H1 (cell line): ENCODE measurements at regions not wholly inside any gene's neighbourhood (a gene's known extent, or its start where the extent isn't known, plus 50 kb on each side); places are given as distances from the start of the nearest gene placed in this dataset.

ENCODE experiments used
- CTCF ChIA-PET: fragments of 300-600 bp; sonication (Branson Sonifier 250); formaldehyde crosslinking; loops from one replicate; lab custom pipeline; 2021; ENCODE audit not compliant: partially characterized antibody; lab: Charles Lee
- POLR2A ChIA-PET: fragments of 300-600 bp; sonication (Branson Sonifier 250); formaldehyde crosslinking; loops from one replicate; lab custom pipeline; 2021; ENCODE audit warnings: inconsistent platforms; ENCODE audit not compliant: partially characterized antibody; lab: Charles Lee
- DNase-seq, 2 experiments: peaks; one replicate each; pipeline versions ENCODE4 v3.0.0 to v3.0.0-alpha.2; 2010 to 2022; ENCODE audit warnings: low spot score in 2 of 2, low read depth in 1 of 2, mixed read lengths in 1 of 2
- FAIRE-seq: peaks from 2 replicates; lab custom pipeline; 2011; peaks lifted over from hg19 to GRCh38; lab: Jason Lieb, UNC
- H2AFZ ChIP-seq: 2 replicates; pipeline ENCODE4 v1.8.1; 2012; ENCODE audit warnings: low read length, inconsistent platforms
- H2AK5ac ChIP-seq: 2 replicates; pipeline ENCODE4 v1.6.1; 2013; ENCODE audit warnings: low read depth, low read length
- H2BK120ac ChIP-seq: replicated peaks from 2 replicates; pipeline ENCODE3; 2013; ENCODE audit warnings: low read depth, low read length, inconsistent platforms
- H2BK12ac ChIP-seq: 2 replicates; pipeline ENCODE4 v1.6.1; 2013; ENCODE audit warnings: low read depth, low read length
- H2BK15ac ChIP-seq: 2 replicates; pipeline ENCODE4 v1.6.1; 2013; ENCODE audit warnings: low read length
- H2BK20ac ChIP-seq: 2 replicates; pipeline ENCODE4 v1.6.1; 2013; ENCODE audit warnings: low read length
- H2BK5ac ChIP-seq: 2 replicates; pipeline ENCODE4 v1.6.1; 2013; ENCODE audit warnings: low read depth, low read length
- H3K14ac ChIP-seq: 2 replicates; pipeline ENCODE4 v1.6.1; 2013; ENCODE audit warnings: inconsistent platforms; ENCODE audit not compliant: insufficient read length
- H3K18ac ChIP-seq: 2 replicates; pipeline ENCODE4 v1.6.1; 2013; ENCODE audit warnings: low read length; ENCODE audit errors: extremely low read depth
- H3K23ac ChIP-seq: 2 replicates; pipeline ENCODE4 v1.6.1; 2013; ENCODE audit warnings: inconsistent platforms; ENCODE audit not compliant: insufficient read length
- H3K23me2 ChIP-seq: 2 replicates; pipeline ENCODE4 v1.6.1; 2013; ENCODE audit warnings: low read depth, low read length
- H3K27ac ChIP-seq: 2 replicates; pipeline ENCODE4 v1.6.1; 2011; ENCODE audit warnings: low read depth, low read length, inconsistent platforms
- H3K27me3 ChIP-seq, 4 experiments: replicated peaks in 1 of 4; 1 replicate in 1 of 4; 2 replicates in 3 of 4; pipeline versions ENCODE4 v1.6.1 to v1.8.1; 2011 to 2013; ENCODE audit warnings: low read length in 3 of 4, mild to moderate bottlenecking in 3 of 4, inconsistent platforms in 2 of 4, mixed read lengths in 2 of 4, moderate library complexity in 1 of 4; ENCODE audit not compliant: control insufficient read depth in 3 of 4, insufficient read depth in 3 of 4; ENCODE audit errors: extremely low read depth in 1 of 4
- H3K36me3 ChIP-seq, 4 experiments: 2 replicates each; pipeline versions ENCODE4 v1.6.1 to v1.8.1; 2011 to 2013; ENCODE audit warnings: mild to moderate bottlenecking in 4 of 4, low read length in 3 of 4, moderate library complexity in 2 of 4, control low read depth in 1 of 4, inconsistent platforms in 1 of 4; ENCODE audit not compliant: insufficient read depth in 4 of 4, control insufficient read depth in 2 of 4
- H3K4ac ChIP-seq: replicated peaks from 2 replicates; pipeline ENCODE3; 2013; ENCODE audit warnings: low read length, low read depth, mixed read lengths, inconsistent platforms; ENCODE audit not compliant: insufficient read length
- H3K4me1 ChIP-seq, 4 experiments: replicated peaks in 1 of 4; 1 replicate in 1 of 4; 2 replicates in 3 of 4; pipeline versions ENCODE4 v1.6.1 to v1.8.1; 2011 to 2013; ENCODE audit warnings: low read length in 3 of 4, inconsistent platforms in 2 of 4, mixed read lengths in 1 of 4; ENCODE audit not compliant: insufficient read depth in 4 of 4, control insufficient read depth in 3 of 4
- H3K4me2 ChIP-seq, 2 experiments: 2 replicates each; pipeline versions ENCODE4 v1.6.1 to v1.8.1; 2011 to 2013; ENCODE audit warnings: low read depth in 2 of 2, low read length in 2 of 2, control low read depth in 1 of 2, inconsistent platforms in 1 of 2, mild to moderate bottlenecking in 1 of 2; ENCODE audit not compliant: insufficient read depth in 1 of 2
- H3K4me3 ChIP-seq, 4 experiments: fragments of 200-600, 300-600 bp in 1 of 4; sonication (generic), shearing (Covaris generic), sonication (Bioruptor Twin) in 1 of 4; 2 replicates each; pipeline versions ENCODE4 v1.5.1 to v1.8.1; 2011 to 2016; ENCODE audit warnings: low read length in 4 of 4, low read depth in 3 of 4, control low read depth in 2 of 4, inconsistent platforms in 2 of 4, mild to moderate bottlenecking in 2 of 4, mixed read lengths in 1 of 4, moderate library complexity in 1 of 4; ENCODE audit not compliant: insufficient read depth in 2 of 4; ENCODE audit errors: extremely low read depth in 1 of 4
- H3K56ac ChIP-seq: replicated peaks from 2 replicates; pipeline ENCODE3; 2013; ENCODE audit warnings: low read depth, mild to moderate bottlenecking, mixed read lengths, low read length, inconsistent platforms; ENCODE audit not compliant: insufficient read length
- H3K79me1 ChIP-seq: 2 replicates; pipeline ENCODE4 v1.6.1; 2013; ENCODE audit warnings: low read depth, low read length, control low read depth
- H3K79me2 ChIP-seq, 2 experiments: 2 replicates each; pipeline versions ENCODE4 v1.6.1 to v1.8.1; 2012 to 2013; ENCODE audit warnings: low read length in 2 of 2, mild to moderate bottlenecking in 2 of 2, inconsistent platforms in 1 of 2; ENCODE audit not compliant: insufficient read depth in 2 of 2, control insufficient read depth in 1 of 2
- H3K9ac ChIP-seq, 4 experiments: replicated peaks in 1 of 4; 1 replicate in 1 of 4; 2 replicates in 3 of 4; pipeline versions ENCODE4 v1.6.1 to v1.8.1; 2011 to 2013; ENCODE audit warnings: low read depth in 3 of 4, low read length in 3 of 4, control low read depth in 2 of 4, mild to moderate bottlenecking in 2 of 4, moderate library complexity in 2 of 4, inconsistent platforms in 1 of 4; ENCODE audit errors: extremely low read depth in 1 of 4
- H3K9me3 ChIP-seq, 2 experiments: 2 replicates each; pipeline versions ENCODE4 v1.6.1 to v1.8.1; 2012 to 2013; ENCODE audit warnings: mild to moderate bottlenecking in 2 of 2, moderate library complexity in 2 of 2, control low read depth in 1 of 2, inconsistent platforms in 1 of 2, low read depth in 1 of 2, low read length in 1 of 2, mixed read lengths in 1 of 2; ENCODE audit not compliant: insufficient read depth in 2 of 2
- H4K20me1 ChIP-seq, 2 experiments: replicated peaks in 1 of 2; 2 replicates each; pipeline versions ENCODE3 to v1.8.1; 2011 to 2013; ENCODE audit warnings: inconsistent platforms in 2 of 2, low read length in 2 of 2, mild to moderate bottlenecking in 1 of 2; ENCODE audit not compliant: insufficient read depth in 2 of 2, control insufficient read depth in 1 of 2
- H4K5ac ChIP-seq: 2 replicates; pipeline ENCODE4 v1.6.1; 2013; ENCODE audit warnings: low read length, low read depth, mixed read lengths, inconsistent platforms; ENCODE audit not compliant: insufficient read length
- H4K8ac ChIP-seq: 2 replicates; pipeline ENCODE4 v1.8.0; 2013; ENCODE audit warnings: mild to moderate bottlenecking, moderate library complexity, low read length, inconsistent platforms; ENCODE audit not compliant: insufficient read depth; ENCODE audit errors: extremely low read depth
- H4K91ac ChIP-seq: replicated peaks from 2 replicates; pipeline ENCODE3; 2013; ENCODE audit warnings: low read length, mixed read lengths, inconsistent platforms; ENCODE audit not compliant: insufficient read length
- HDAC2 ChIP-seq, 2 experiments: fragments of 300-600 bp in 1 of 2; sonication (generic) in 1 of 2; IDR thresholded peaks; 2 replicates each; pipeline ENCODE4 v1.6.1; 2011 to 2012; ENCODE audit warnings: low read depth in 2 of 2, low read length in 2 of 2, mild to moderate bottlenecking in 2 of 2, moderate library complexity in 2 of 2, borderline replicate concordance in 1 of 2, inconsistent platforms in 1 of 2
- JUND ChIP-seq: IDR thresholded peaks from 2 replicates; pipeline ENCODE4 v1.6.1; 2011; ENCODE audit warnings: mild to moderate bottlenecking, improper control_type of control experiment, low read length
- NANOG ChIP-seq: IDR thresholded peaks from 2 replicates; pipeline ENCODE4 v1.6.1; 2011; ENCODE audit warnings: low read length, low read depth, mild to moderate bottlenecking, inconsistent platforms; ENCODE audit not compliant: insufficient read depth, poor library complexity, severe bottlenecking
- TCF12 ChIP-seq: IDR thresholded peaks from 2 replicates; pipeline ENCODE4 v1.6.1; 2011; ENCODE audit warnings: low read depth, mild to moderate bottlenecking, low read length
- ZNF274 ChIP-seq: IDR thresholded peaks from 2 replicates; pipeline ENCODE4 v1.7.0; 2012; ENCODE audit warnings: low read length, borderline replicate concordance; ENCODE audit errors: extremely low read depth
- WGBS, 2 experiments: shearing (Covaris generic) in 1 of 2; methylation state at CpG; one replicate each; pipeline versions ENCODE4 v1.1.6 to v1.1.7; 2013 to 2015; ENCODE audit warnings: low lambda C conversion rate in 2 of 2, mixed read lengths in 2 of 2, inconsistent platforms in 1 of 2, low coverage in 1 of 2, missing lambda C conversion rate in 1 of 2; ENCODE audit not compliant: insufficient replicate concordance in 2 of 2, insufficient coverage in 1 of 2, insufficient read length in 1 of 2; ENCODE audit errors: extremely low coverage in 1 of 2, missing lambda C conversion rate in 1 of 2; 5-methylcytosine and 5-hydroxymethylcytosine counted together
- TF ChIP-seq, protein P1 (sequence below): IDR thresholded peaks from 2 replicates; pipeline ENCODE4 v1.6.1; 2012; ENCODE audit warnings: inconsistent platforms
- TF ChIP-seq, protein P2 (sequence below): IDR thresholded peaks from 2 replicates; pipeline ENCODE4 v1.6.1; 2011; ENCODE audit warnings: low read depth, mild to moderate bottlenecking, low read length; ENCODE audit not compliant: insufficient read depth

DNA sequence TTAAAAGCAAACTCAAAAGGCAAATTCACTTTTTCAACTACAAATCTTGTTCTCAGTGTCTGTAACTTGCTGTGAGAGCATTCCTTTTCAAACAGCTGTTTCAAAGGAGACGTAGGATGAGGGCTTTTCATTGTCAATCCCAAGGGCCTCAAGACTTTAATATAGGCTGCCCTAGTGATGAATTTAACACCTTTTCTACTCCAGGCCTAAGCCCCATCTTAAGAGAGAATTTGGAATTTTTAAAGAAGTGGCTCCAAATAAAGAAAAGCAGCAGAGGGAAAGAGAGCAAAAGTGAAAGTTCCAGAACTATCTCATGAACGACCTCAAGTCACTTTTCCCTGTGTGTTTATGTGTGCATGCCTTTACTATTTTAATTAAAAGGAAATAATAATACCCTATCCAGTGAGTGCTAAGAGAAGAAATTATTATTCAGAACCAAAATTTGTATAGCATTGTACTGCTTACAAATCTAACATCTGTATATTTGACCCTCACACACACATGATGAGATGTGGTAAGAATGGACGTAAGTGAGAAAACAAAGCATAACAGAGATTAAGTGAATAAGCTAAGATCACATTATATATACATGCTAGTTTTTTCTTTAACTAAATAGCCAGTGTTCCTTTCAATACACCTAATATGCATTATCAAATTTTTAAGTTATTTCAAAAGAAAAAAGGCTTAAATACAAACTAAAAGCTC is 196.4 kb downstream of the VGLL3 start:
- CTCF ChIA-PET, result no interaction called here

More for the DNA sequence above, 196.4 kb downstream of the VGLL3 start:
- Histone ChIP-seq H3K27me3 (no peaks in the 10 kb centered on the region), H3K4me1 (peaks cover 0 to 9% (median 4%) of the 10 kb centered on the region in 4 experiments; a peak in 2 of 7 replicates), H3K4ac (no peak overlapping the region), H3K4me2 (no peak overlapping the region), H2BK5ac (no peak overlapping the region), H3K23ac (no peak overlapping the region), H3K9ac (no peak overlapping the region), H4K5ac (no peak overlapping the region), H2AFZ (0 out of 2 replicates have a peak overlapping the region, but pooled peaks have one; percentile 49), H4K91ac (no peak overlapping the region), H2BK20ac (no peak overlapping the region), H4K20me1 (no peaks in the 10 kb centered on the region), H3K27ac (no peak overlapping the region), H3K79me2 (no peaks in the 10 kb centered on the region), H3K23me2 (no peaks in the 10 kb centered on the region), H3K4me3 (no peak overlapping the region), H3K79me1 (no peaks in the 10 kb centered on the region), H2BK12ac (no peak overlapping the region), H3K14ac (no peak overlapping the region), H2BK15ac (no peak overlapping the region), H3K18ac (no peak overlapping the region), H3K36me3 (no peaks in the 10 kb centered on the region), H3K9me3 (no peaks in the 10 kb centered on the region), H3K56ac (no peak overlapping the region), H2BK120ac (no peak overlapping the region), H4K8ac (no peak overlapping the region), H2AK5ac (no peak overlapping the region)
- DNase-seq, result no peak
- TF ChIP-seq, protein P1, sequence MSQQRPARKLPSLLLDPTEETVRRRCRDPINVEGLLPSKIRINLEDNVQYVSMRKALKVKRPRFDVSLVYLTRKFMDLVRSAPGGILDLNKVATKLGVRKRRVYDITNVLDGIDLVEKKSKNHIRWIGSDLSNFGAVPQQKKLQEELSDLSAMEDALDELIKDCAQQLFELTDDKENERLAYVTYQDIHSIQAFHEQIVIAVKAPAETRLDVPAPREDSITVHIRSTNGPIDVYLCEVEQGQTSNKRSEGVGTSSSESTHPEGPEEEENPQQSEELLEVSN, result no peak
- TF ChIP-seq TCF12 (no peak), HDAC2 (IDR thresholded peaks at IDR 0.05; ENCODE audit: borderline replicate concordance in 1 of 2, low read depth in 2 of 2, low read length in 2 of 2) (no peak), NANOG (no peak), ZNF274 (no peak), JUND (no peak)
- TF ChIP-seq, protein P2, sequence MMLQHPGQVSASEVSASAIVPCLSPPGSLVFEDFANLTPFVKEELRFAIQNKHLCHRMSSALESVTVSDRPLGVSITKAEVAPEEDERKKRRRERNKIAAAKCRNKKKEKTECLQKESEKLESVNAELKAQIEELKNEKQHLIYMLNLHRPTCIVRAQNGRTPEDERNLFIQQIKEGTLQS, result no peak
- POLR2A ChIA-PET, result no interaction called here
- 78% methylated on average over 3 of the region's 3 CpGs; no CpG with 5 or more reads in 1 of the 2 experiments for WGBS, 2 experiments
- no peak for FAIRE-seq
